Coronary artery (tissue), 2 donors: ENCODE measurements at regions not wholly inside any gene's neighbourhood (a gene's known extent, or its start where the extent isn't known, plus 50 kb on each side); places are given as distances from the start of the nearest gene placed in this dataset.

Experiments
- DNase-seq: peaks from one replicate; pipeline ENCODE4 v3.0.0-alpha.2; 2017; ENCODE audit warnings: low spot score
- H3K27ac ChIP-seq, 2 donors: fragments of 200-600 bp; sonication (generic); one replicate each; pipeline ENCODE4 v1.5.1; 2016 to 2019
- H3K4me3 ChIP-seq: fragments of 200-600 bp; sonication (generic); 2 replicates; pipeline ENCODE4 v1.5.1; 2016; ENCODE audit warnings: mild to moderate bottlenecking, moderate library complexity
- CTCF ChIP-seq: fragments of 200-600 bp; sonication (generic); IDR thresholded peaks from one replicate; pipeline ENCODE4 v1.5.1; 2019; ENCODE audit warnings: antibody characterized with exemption

- no peak overlapping the region for H3K4me3 ChIP-seq
- no peak overlapping the region for H3K27ac ChIP-seq
- no peak for TF ChIP-seq CTCF
- DNase-seq: no peak
Observed at GRCh38 chr5:62077387-62077786, 228.6 kb upstream of the KIF2A start.

- Histone ChIP-seq H3K4me3 (no peak overlapping the region), H3K27ac (no peak overlapping the region)
- TF ChIP-seq CTCF: no peak
- no peak for DNase-seq
Observed at GRCh38 chr5:62077823-62078550, 228.0 kb upstream of the KIF2A start.

- TF ChIP-seq CTCF: no peak
- no peak for DNase-seq
- Histone ChIP-seq H3K27ac (no peak overlapping the region), H3K4me3 (no peak overlapping the region)
Observed at GRCh38 chr5:62082370-62082801, 223.6 kb upstream of the KIF2A start.

GRCh38 chr5:62083247-62083646 lies 222.8 kb upstream of the KIF2A start:
- no peak for TF ChIP-seq CTCF
- DNase-seq: no peak
- H3K4me3 ChIP-seq: no peak overlapping the region
- H3K27ac ChIP-seq: no peak overlapping the region

GRCh38 chr5:62083661-62084060 lies 222.3 kb upstream of the KIF2A start:
- no peak for DNase-seq
- no peak for TF ChIP-seq CTCF
- H3K27ac ChIP-seq: no peak overlapping the region
- H3K4me3 ChIP-seq: no peak overlapping the region

- no peak for TF ChIP-seq CTCF
- H3K27ac ChIP-seq: no peak overlapping the region
- no peak for DNase-seq
- H3K4me3 ChIP-seq: no peak overlapping the region
Observed at GRCh38 chr5:62084391-62084790, 221.6 kb upstream of the KIF2A start.

GRCh38 chr5:62090953-62091352 lies 215.1 kb upstream of the KIF2A start:
- H3K27ac ChIP-seq: no peak overlapping the region
- no peak overlapping the region for H3K4me3 ChIP-seq
- DNase-seq: no peak
- TF ChIP-seq CTCF: no peak
